Ecto neural progenitor cell (in vitro differentiated cells): ENCODE measurements at regions not wholly inside any gene's neighbourhood (a gene's known extent, or its start where the extent isn't known, plus 50 kb on each side); places are given as distances from the start of the nearest gene placed in this dataset.
"Not testable (repeated sequence)": the region's sequence is repeated elsewhere in the genome, so short reads cannot be mapped to it uniquely, and the experiment has no call there.

Source experiments
- DNase-seq: peaks from one replicate; pipeline ENCODE4 v3.0.0-alpha.2; 2018; ENCODE audit warnings: low spot score

DNA sequence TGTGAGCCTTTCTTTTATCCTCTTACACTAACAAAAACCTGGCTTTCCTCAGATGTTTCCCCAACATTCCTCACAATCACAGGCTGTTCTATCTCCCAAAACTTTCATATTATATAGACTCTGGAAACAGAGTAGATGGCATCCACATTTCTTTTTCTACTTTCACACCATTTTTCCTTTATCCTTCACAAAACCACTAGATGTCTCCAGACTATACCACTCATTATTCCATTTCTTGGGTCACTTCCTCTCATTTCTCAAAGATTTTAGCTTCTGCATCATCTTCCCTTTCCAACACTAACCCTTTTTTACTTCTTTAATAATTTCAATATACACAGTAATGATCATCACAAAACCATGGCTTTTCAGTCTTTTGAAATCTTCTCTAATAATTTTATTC lies 286.0 kb upstream of the DEPDC1 start:
- DNase-seq, result no peak

DNA sequence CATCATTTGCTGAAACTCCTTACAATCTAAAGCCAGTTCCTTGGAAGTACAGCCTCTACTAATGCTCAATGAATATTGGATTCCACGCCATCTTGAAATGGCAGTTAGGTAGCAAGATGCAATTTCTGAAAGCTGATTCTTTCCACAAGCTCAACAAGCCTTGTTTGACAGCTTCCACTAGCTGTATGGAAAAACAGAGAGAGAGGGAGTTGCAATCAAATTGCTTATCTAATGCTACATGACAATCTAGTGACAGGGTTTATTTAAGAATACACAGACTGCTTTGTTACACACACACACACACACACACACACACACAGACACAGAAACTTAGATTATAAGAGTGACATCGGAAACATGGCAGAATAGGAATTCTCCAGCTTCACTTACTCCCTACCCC lies 288.4 kb upstream of the DEPDC1 start:
- DNase-seq, result no peak

- DNase-seq, result no peak
Measured at GRCh38 chr1:68788762-68789161, 291.9 kb upstream of the DEPDC1 start.

- no peak for DNase-seq
Measured at GRCh38 chr1:68791800-68792199, 294.9 kb upstream of the DEPDC1 start.

GRCh38 chr1:68795956-68796355 lies 299.1 kb upstream of the DEPDC1 start:
- no peak for DNase-seq

- no peak for DNase-seq
Measured at GRCh38 chr1:68796888-68797287, 300.0 kb upstream of the DEPDC1 start.

DNA sequence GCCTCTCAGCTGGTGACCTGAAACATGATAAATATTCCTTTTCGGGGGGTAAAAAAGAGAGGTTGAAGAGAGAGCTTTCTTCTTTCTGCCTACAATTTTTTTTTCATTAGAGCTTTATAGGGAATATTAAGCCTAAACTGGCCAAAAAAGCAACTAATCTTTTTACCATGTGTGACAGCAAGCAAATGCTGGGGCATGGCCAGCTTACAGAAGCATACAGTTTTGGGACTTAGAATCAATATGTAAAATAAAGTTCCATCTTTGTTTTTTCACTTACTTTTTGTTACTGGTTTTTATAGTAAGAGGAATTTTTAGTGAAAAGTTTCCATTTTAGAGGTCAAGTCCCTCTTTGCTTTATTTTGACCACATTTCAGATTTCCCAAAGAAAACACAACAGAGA lies 301.2 kb upstream of the DEPDC1 start:
- no peak for DNase-seq

GRCh38 chr1:68799096-68799495 lies 302.2 kb upstream of the DEPDC1 start:
- no peak for DNase-seq

- DNase-seq, result no peak
Measured at GRCh38 chr1:68800182-68800581, 303.3 kb upstream of the DEPDC1 start.

DNA sequence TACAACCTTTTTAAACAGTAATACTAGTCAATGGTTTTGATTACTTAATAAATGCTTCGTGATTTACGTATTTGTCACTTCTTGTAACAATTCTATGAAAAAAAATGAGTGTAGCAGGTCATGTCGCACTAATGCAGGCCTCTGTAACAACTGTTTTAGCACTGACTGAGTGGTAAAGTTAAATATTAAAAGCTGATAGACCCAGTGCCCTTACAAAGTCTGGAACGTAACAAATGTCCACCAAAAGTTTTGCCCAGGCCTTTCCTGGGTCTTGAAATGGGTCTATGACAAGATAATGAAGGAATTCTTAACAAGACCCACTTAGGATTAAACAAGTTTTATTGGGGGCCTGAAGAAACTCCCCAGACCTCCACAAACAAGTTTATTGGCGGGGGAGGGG lies 304.6 kb upstream of the DEPDC1 start:
- no peak for DNase-seq

- DNase-seq, result no peak
Measured at GRCh38 chr1:68805097-68805641, 308.3 kb upstream of the DEPDC1 start.

- no peak for DNase-seq
Measured at GRCh38 chr1:68808351-68808750, 311.5 kb upstream of the DEPDC1 start.

GRCh38 chr1:68811806-68812205 lies 314.9 kb upstream of the DEPDC1 start:
- DNase-seq, result no peak

DNA sequence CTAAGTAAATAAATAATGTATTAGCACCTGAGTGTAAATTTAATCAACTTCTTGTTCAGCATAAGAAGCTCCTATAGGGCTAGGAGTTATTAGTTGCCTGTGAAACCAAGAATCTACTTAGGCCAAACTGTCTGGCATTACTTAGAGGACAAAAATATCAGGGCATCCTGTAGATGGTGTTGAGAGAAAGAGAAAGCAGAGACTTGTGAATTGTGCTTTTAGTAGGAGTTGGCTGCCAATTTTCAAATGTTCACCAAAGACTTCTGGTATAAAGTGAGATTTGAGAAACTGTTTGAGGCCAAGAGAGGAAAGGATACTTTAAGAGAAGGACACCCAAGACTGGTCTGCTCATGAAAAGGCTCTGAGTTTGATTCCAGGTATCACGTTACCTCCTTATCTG lies 315.5 kb upstream of the DEPDC1 start:
- DNase-seq, result no peak

GRCh38 chr1:68814067-68814466 lies 317.2 kb upstream of the DEPDC1 start:
- no peak for DNase-seq

- no peak for DNase-seq
Measured at GRCh38 chr1:68815632-68816031, 318.8 kb upstream of the DEPDC1 start.

DNA sequence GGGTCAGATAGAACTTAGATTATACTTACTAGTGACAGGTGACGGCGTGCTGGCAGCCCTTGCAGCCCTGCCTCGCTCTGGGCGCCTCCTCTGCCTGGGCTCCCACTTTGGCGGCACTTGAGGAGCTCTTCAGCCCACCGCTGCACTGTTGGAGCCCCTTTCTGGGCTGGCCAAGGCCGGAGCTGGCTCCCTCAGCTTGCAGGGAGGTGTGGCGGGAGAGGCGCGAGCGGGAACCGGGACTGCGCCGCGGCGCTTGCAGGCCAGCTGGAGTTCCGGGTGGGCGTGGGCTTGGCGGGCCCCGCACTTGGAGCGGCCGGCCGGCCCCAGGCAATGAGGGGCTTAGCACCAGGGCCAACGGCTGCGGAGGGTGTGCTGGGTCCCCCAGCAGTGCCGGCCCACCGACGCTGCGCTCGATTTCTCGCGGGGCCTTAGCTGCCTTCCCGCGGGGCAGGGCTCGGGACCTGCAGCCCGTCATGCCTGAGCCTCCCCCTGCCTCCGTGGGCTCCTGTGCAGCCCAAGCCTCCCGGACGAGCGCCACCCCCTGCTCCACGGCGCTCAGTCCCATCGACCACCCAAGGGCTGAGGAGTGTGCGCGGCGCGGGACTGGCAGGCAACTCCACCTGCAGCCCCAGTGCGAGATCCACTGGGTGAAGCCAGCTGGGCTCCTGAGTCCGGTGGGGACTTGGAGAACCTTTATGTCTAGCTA lies 320.8 kb upstream of the DEPDC1 start:
- DNase-seq, result not testable (repeated sequence)

DNA sequence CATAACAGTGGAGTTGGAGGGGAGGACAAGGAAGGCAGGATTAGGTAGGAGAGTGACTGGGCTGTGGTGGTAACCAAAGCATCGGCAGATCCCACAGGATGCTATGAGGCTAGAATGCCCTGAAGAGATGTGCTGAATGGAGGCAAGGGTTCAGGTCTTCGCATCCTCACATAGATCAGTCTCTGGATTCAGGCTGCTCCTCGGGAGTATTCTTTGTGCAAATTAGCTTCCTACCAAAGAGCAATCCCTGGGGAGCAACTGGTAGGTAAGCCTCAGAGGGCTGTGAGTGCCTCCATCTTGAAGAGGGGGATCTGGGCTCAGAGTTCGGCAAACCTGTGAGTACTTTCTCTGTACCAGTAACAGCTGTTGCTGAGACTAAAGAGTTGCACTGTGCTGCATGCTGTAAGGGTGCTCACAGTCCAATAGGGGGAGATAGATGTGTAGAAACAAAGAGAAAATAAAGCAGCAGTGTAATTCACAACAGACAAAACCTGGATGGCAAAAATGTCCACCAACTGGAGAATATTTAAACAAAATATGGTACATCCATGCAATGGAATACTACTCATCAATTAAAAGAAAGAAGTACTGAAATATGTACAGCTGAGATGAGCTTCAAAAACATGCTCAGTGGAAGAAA lies 322.4 kb upstream of the DEPDC1 start:
- DNase-seq, result no peak

GRCh38 chr1:68820151-68820550 lies 323.3 kb upstream of the DEPDC1 start:
- no peak for DNase-seq

GRCh38 chr1:68826836-68827235 lies 330.0 kb upstream of the DEPDC1 start:
- no peak for DNase-seq

- DNase-seq, result no peak
Measured at GRCh38 chr1:68827261-68827660, 330.4 kb upstream of the DEPDC1 start.

GRCh38 chr1:68828013-68828412 lies 331.1 kb upstream of the DEPDC1 start:
- no peak for DNase-seq

GRCh38 chr1:68831281-68831680 lies 334.4 kb upstream of the DEPDC1 start:
- no peak for DNase-seq

DNA sequence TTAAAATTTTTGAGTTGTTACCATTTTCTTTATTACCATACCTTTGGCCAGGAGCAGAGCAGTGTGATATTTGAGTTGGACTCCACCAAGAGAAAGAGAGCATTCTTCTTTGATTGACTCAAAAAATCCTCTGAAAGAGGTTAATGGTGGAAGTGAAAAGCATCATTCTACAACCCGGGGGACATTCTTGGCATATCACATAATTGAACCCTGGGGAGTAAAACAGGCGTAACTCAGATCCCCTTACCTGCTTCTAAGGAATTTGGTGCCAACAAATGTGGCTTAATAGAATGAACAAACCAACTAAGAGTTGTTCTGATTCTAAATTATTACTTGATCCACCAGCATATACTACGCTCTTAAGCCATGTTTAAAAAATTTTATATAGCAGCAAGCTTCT lies 351.1 kb upstream of the DEPDC1 start:
- DNase-seq, result no peak
